ENCODE measurements at regions not wholly inside any gene's neighbourhood (a gene's known extent, or its start where the extent isn't known, plus 50 kb on each side); places are given as distances from the start of the nearest gene placed in this dataset.
"Not testable (repeated sequence)": the region's sequence is repeated elsewhere in the genome, so short reads cannot be mapped to it uniquely, and the experiment has no call there.

- DNase-seq: no peak
Measured at GRCh38 chrY:7720974-7721373, 809.4 kb upstream of the AMELY start.

GRCh38 chrY:7719271-7719670 is 807.7 kb upstream of the AMELY start:
- peak; percentile 52 for DNase-seq

GRCh38 chrY:7718626-7719025 is 807.1 kb upstream of the AMELY start:
- no peak for DNase-seq

GRCh38 chrY:7718126-7718525 is 806.6 kb upstream of the AMELY start:
- no peak for DNase-seq

- DNase-seq: no peak
Measured at GRCh38 chrY:7714426-7714825, 802.9 kb upstream of the AMELY start.

- DNase-seq: not testable (repeated sequence)
Measured at GRCh38 chrY:7713738-7714137, 802.2 kb upstream of the AMELY start.

- no peak for DNase-seq
Measured at GRCh38 chrY:7712289-7712688, 800.7 kb upstream of the AMELY start.

GRCh38 chrY:7703578-7704140 is 792.1 kb upstream of the AMELY start:
- DNase-seq: peak; percentile 62

GRCh38 chrY:7702481-7702880 is 790.9 kb upstream of the AMELY start:
- DNase-seq: peak; percentile 2

DNA sequence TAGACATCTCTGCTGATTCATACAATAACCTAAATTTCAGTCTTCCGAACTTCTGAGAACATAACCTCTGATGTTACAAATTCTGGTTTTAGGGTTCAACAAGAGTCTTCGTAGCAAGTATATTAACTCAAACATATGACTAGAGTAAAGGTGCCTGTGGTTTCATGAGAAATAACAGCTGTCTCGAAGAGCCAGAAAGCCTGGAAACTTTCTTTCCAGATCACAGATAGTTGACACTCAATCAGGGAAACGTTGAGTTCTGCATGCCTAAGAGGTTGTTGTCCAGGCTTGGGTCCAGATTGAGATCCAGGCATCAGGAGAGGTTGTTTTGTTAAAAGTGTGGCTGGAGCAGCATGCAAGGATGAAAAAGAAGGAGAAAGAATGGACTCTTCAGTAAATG is 790.1 kb upstream of the AMELY start:
- no peak for DNase-seq

- peak; percentile 0 for DNase-seq
Measured at GRCh38 chrY:7697506-7697905, 786.0 kb upstream of the AMELY start.

GRCh38 chrY:7692701-7693100 is 781.1 kb upstream of the AMELY start:
- DNase-seq: no peak

DNA sequence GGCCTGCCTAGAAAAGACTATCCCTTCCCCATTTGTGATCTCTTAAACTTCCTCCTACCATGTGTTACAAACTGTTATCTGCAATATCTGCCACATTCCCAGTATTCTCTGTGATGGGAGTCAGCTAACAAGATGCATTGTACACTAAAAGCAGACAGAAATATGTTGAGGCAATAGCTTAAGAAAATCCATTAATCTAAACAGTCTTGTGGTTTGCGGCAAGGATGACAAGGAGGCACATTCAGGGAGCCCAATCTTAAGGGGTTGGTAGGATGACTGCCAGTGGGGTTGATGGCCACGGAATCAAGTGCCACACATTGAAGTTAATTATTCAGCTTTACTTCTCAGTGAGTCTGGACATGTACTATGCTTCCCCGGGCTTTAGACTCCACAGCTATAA is 775.5 kb upstream of the AMELY start:
- DNase-seq: no peak

DNA sequence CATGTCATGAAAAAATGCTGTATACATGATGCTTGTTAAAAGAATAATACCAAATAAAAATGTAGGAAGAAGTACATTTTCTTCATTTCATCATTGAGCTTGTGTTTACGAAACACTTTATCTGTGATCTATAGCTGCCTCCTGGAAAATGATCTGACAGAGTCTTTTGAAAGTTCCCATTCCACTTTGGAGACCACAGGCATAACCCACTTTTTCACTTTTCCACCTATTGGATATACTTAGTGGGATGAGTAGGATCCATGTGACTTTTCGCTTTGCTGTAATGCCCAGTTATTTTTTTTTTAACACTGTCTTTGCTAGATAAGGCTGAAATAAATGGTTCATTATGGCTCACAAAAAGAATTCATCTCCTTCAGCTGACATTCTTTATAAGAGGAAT is 773.0 kb upstream of the AMELY start:
- no peak for DNase-seq

- DNase-seq: no peak
Measured at GRCh38 chrY:7682386-7682785, 770.8 kb upstream of the AMELY start.

DNA sequence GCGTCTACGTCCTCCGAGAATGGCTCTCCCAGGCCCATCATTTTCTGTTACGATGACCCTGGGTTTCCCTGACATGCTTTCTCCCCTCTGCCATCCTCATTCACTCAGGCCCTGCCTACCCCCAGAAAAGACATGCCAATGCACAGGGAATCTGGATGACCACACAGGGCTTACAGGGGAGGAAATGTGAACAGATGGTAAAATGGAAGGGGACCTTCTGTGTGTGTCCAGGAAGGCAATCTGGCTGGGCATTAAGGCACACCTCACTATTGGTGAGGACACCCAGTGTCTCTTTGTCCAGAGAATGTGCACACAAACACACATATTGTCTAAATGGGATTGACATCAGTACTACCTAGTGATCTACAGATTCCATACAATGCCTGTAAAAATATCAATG is 769.9 kb upstream of the AMELY start:
- DNase-seq: no peak

DNA sequence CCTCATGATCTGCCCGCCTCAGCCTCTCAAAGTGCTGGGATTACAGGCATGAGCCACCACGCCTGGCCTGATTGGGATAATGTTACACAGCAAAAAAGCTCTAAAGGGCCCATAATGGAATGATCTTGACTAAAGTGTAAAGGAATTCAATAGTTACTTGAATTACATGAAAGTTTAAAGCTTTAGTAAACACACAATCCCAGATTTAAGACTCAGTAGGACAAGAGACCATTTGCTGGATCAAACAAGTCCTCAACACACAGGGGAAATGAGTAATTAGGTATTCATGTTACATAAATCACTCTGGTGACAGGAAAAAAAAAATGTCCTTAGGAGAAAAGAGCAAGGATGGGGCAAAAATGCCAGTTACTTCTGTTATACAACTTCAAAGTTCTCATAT is 762.9 kb upstream of the AMELY start:
- DNase-seq: no peak

DNA sequence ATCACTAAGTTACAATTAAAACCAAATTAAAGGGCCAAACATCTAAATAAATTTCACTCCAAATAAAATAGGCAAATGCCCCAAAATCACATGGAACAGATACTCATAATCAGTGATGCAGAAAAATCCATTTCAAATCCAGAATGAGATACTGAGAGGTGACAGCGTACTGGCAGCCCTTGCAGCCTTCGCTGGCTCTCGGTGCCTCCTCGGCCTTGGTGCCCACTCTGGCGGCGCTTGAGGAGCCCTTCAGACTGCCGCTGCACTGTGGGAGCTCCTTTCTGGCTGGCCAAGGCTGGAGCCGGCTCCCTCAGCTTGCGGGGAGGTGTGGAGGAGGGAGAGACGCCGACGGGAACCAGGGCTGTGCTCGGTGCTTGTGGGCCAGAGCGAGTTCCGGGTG is 761.2 kb upstream of the AMELY start:
- DNase-seq: no peak

GRCh38 chrY:7663261-7663660 is 751.7 kb upstream of the AMELY start:
- no peak for DNase-seq

DNA sequence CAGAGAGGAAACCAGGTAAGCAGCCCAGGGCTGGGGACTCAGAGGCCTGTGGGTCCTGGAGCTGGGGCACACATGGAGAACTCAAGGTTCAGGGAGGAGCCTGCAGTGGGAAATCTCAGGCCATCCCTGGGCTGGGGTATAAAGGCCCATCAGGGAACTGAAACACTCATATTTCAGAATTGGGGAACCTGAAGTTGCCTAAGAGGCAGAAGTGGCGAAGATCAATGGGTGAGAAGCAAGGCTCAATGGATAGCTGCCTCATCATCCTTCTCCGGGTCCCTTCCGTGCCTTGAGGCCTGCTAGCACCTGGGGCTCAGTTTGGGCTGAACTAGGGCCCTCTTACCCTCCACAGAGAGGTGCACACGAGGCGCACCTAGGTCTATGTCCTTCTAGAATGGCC is 747.5 kb upstream of the AMELY start:
- DNase-seq: no peak

- DNase-seq: no peak
Measured at GRCh38 chrY:7656596-7656995, 745.0 kb upstream of the AMELY start.

DNA sequence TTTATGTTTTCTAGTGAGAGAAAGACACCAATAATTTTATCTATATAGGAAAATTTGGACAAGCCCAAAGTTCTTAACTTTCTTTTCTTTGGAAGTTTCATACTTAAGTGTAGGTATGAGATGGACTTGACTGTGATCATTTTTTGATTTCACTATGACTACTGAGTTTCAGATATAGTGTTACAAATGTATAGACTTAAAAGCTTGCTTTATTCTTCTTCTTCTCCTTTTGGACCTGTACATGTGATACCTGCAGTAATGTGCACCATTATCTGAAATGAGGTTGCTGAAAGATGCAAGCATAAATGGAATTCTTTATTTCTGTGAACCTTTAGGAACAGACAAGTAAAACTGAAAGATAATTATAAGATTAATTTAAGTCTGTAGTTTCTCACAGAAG is 743.4 kb upstream of the AMELY start:
- no peak for DNase-seq

GRCh38 chrY:7649866-7650265 is 738.3 kb upstream of the AMELY start:
- DNase-seq: not testable (repeated sequence)
